ENCODE measurements at regions not wholly inside any gene's neighbourhood (a gene's known extent, or its start where the extent isn't known, plus 50 kb on each side); places are given as distances from the start of the nearest gene placed in this dataset.

GRCh38 chr6:14660806-14661579 is 543.4 kb downstream of the CD83 start:
- TF ChIP-seq POLR2AphosphoS5 (IDR thresholded peaks at IDR 0.05; ENCODE audit: insufficient read depth in 1 of 2, low read depth in 1 of 2) (no peak), POLR2A (IDR thresholded peaks at IDR 0.05) (no peak)
